Kidney (tissue), 13 donors: ENCODE measurements at regions not wholly inside any gene's neighbourhood (a gene's known extent, or its start where the extent isn't known, plus 50 kb on each side); places are given as distances from the start of the nearest gene placed in this dataset.

Experiments
- DNase-seq, 5 donors: peaks; one replicate each; pipeline ENCODE4 v3.0.0-alpha.2; 2013 to 2020
- FAIRE-seq: peaks from 2 replicates; lab custom pipeline; 2012; peaks lifted over from hg19 to GRCh38; lab: Jason Lieb, UNC
- H3K27ac ChIP-seq, 2 donors: one replicate each; pipeline ENCODE4 v1.7.0; 2013; ENCODE audit warnings: low read depth in 2 of 2, low read length in 2 of 2, inconsistent platforms in 1 of 2
- H3K27me3 ChIP-seq: one replicate; pipeline ENCODE4 v1.7.1; 2013; ENCODE audit warnings: low read length, inconsistent platforms; ENCODE audit not compliant: control insufficient read depth, insufficient read depth
- H3K36me3 ChIP-seq, 3 donors: one replicate each; pipeline versions ENCODE4 v1.7.0 to v1.7.1; 2013; ENCODE audit warnings: low read length in 3 of 3, control low read depth in 1 of 3, inconsistent platforms in 1 of 3; ENCODE audit not compliant: insufficient read depth in 3 of 3, control insufficient read depth in 2 of 3
- H3K4me1 ChIP-seq, 3 donors: one replicate each; pipeline versions ENCODE4 v1.7.0 to v1.7.1; 2013; ENCODE audit warnings: low read length in 3 of 3, inconsistent platforms in 1 of 3, low read depth in 1 of 3; ENCODE audit not compliant: control insufficient read depth in 2 of 3, insufficient read depth in 2 of 3
- H3K4me3 ChIP-seq, 3 donors: one replicate each; pipeline versions ENCODE4 v1.7.0 to v1.8.1; 2013; ENCODE audit warnings: low read length in 3 of 3, control low read depth in 1 of 3, inconsistent platforms in 1 of 3
- H3K9ac ChIP-seq, 3 donors: one replicate each; pipeline versions ENCODE4 v1.7.0 to v1.7.1; 2013; ENCODE audit warnings: low read length in 3 of 3, control low read depth in 1 of 3, inconsistent platforms in 1 of 3
- H3K9me3 ChIP-seq, 3 donors: one replicate each; pipeline versions ENCODE4 v1.7.0 to v1.7.1; 2013; ENCODE audit warnings: low read length in 3 of 3, control low read depth in 1 of 3, inconsistent platforms in 1 of 3; ENCODE audit not compliant: control insufficient read depth in 2 of 3, insufficient read depth in 1 of 3
- CTCF ChIP-seq: IDR thresholded peaks from 3 replicates; pipeline ENCODE4 v1.5.1; 2012; ENCODE audit warnings: mild to moderate bottlenecking, moderate library complexity, borderline replicate concordance; ENCODE audit not compliant: insufficient read depth; ENCODE audit errors: extremely low read depth
- intact Hi-C: fragments of 100-400 bp; cut with DNase I; formaldehyde crosslinking; loops from one replicate; pipeline ENCODE4 v1.11.1; 2022
- donor health status: control.
- donor health status: control.
- donor health status: control.
- donor health status: control.
- donor health status: control.
- donor health status: DM: yes; HTN: yes; CAD: no.
- donor health status: Normal renal cell carcinoma (clear cell type).

GRCh38 chr16:9434659-9435058 lies 343.2 kb downstream of the HAPSTR1 start:
- Histone ChIP-seq H3K4me3 (no peak overlapping the region), H3K4me1 (peaks cover 0 to 2% (median 0%) of the 10 kb centered on the region in 3 donors), H3K9me3 (peaks cover 0 to 9% (median 0%) of the 10 kb centered on the region in 3 donors), H3K9ac (no peak overlapping the region), H3K36me3 (no peaks in the 10 kb centered on the region), H3K27me3 (no peaks in the 10 kb centered on the region), H3K27ac (no peak overlapping the region)
- TF ChIP-seq CTCF: no peak
- intact Hi-C loops: no loop called here
- no peak for FAIRE-seq
- DNase-seq: no peak

GRCh38 chr16:9436175-9436574 lies 344.7 kb downstream of the HAPSTR1 start:
- FAIRE-seq (no peak), DNase-seq (no peak)
- Histone ChIP-seq H3K4me3 (no peak overlapping the region), H3K36me3 (no peaks in the 10 kb centered on the region), H3K4me1 (no peaks in the 10 kb centered on the region), H3K9ac (no peak overlapping the region), H3K27me3 (no peaks in the 10 kb centered on the region), H3K9me3 (peaks cover 0 to 9% (median 0%) of the 10 kb centered on the region in 3 donors), H3K27ac (no peak overlapping the region)
- TF ChIP-seq CTCF: no peak
- intact Hi-C loops: no loop called here

GRCh38 chr16:9437115-9437514 lies 345.7 kb downstream of the HAPSTR1 start:
- TF ChIP-seq CTCF: no peak
- Histone ChIP-seq H3K9ac (no peak overlapping the region), H3K4me3 (no peak overlapping the region), H3K27me3 (no peaks in the 10 kb centered on the region), H3K9me3 (peaks cover 0 to 9% (median 0%) of the 10 kb centered on the region in 3 donors), H3K36me3 (no peaks in the 10 kb centered on the region), H3K4me1 (no peaks in the 10 kb centered on the region), H3K27ac (no peak overlapping the region)
- DNase-seq (no peak), FAIRE-seq (no peak)
- intact Hi-C loops: no loop called here

GRCh38 chr16:9438991-9439390 lies 347.5 kb downstream of the HAPSTR1 start:
- H3K27me3 ChIP-seq: no peaks in the 10 kb centered on the region
- DNase-seq: no peak
- FAIRE-seq: no peak
- peaks cover 0 to 9% (median 0%) of the 10 kb centered on the region in 3 donors for H3K9me3 ChIP-seq
- no peak overlapping the region for H3K27ac ChIP-seq
- intact Hi-C loops: no loop called here
- no peaks in the 10 kb centered on the region for H3K36me3 ChIP-seq
- no peak for TF ChIP-seq CTCF
- H3K4me1 ChIP-seq: no peaks in the 10 kb centered on the region
- H3K9ac ChIP-seq: no peak overlapping the region
- H3K4me3 ChIP-seq: no peak overlapping the region
